Body of pancreas (tissue), 4 donors: ENCODE measurements at regions not wholly inside any gene's neighbourhood (a gene's known extent, or its start where the extent isn't known, plus 50 kb on each side); places are given as distances from the start of the nearest gene placed in this dataset.

Experiments
- POLR2A ChIP-seq, 3 donors: fragments of 450-650 bp; IDR thresholded peaks; one replicate each; pipeline ENCODE4 v1.6.1; 2016; ENCODE audit warnings: antibody characterized with exemption in 3 of 3, mild to moderate bottlenecking in 2 of 3
- TF ChIP-seq, protein P1 (sequence below), 7 experiments: fragments of 450-650 bp in 4 of 7; fragments of 200-600 bp in 3 of 7; sonication (generic) in 3 of 7; IDR thresholded peaks; one replicate each; pipeline ENCODE4 v1.5.1; 2016 to 2019; ENCODE audit warnings: antibody characterized with exemption in 7 of 7

DNA sequence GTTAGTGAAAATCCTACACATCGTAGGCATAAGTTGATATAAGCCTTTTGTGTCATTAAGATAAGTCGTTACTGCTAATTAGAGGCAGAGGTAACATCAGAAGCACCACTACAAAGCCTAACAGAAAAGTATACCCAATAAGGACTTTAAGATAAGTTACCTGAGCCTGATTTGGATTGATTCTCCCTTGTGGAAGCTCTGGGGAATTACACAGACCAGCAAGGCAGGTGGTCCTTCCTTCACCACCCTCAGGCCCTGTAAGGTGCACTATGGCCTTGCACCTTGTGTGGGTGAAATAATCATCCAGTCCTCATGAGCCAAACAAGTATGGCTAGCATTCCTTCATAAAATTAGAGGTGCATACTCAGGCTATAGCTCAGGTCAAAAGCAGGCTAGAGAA lies 166.7 kb upstream of the CHRM3 start:
- TF ChIP-seq, protein P1, sequence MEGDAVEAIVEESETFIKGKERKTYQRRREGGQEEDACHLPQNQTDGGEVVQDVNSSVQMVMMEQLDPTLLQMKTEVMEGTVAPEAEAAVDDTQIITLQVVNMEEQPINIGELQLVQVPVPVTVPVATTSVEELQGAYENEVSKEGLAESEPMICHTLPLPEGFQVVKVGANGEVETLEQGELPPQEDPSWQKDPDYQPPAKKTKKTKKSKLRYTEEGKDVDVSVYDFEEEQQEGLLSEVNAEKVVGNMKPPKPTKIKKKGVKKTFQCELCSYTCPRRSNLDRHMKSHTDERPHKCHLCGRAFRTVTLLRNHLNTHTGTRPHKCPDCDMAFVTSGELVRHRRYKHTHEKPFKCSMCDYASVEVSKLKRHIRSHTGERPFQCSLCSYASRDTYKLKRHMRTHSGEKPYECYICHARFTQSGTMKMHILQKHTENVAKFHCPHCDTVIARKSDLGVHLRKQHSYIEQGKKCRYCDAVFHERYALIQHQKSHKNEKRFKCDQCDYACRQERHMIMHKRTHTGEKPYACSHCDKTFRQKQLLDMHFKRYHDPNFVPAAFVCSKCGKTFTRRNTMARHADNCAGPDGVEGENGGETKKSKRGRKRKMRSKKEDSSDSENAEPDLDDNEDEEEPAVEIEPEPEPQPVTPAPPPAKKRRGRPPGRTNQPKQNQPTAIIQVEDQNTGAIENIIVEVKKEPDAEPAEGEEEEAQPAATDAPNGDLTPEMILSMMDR (IDR thresholded peaks at IDR 0.05) = no peak
- TF ChIP-seq POLR2A (IDR thresholded peaks at IDR 0.05) = no peak
